ENCODE measurements at regions not wholly inside any gene's neighbourhood (a gene's known extent, or its start where the extent isn't known, plus 50 kb on each side); places are given as distances from the start of the nearest gene placed in this dataset.

GRCh38 chr18:60880184-60880583 is 453.0 kb upstream of the CDH20 start:
- TF ChIP-seq, protein P1, sequence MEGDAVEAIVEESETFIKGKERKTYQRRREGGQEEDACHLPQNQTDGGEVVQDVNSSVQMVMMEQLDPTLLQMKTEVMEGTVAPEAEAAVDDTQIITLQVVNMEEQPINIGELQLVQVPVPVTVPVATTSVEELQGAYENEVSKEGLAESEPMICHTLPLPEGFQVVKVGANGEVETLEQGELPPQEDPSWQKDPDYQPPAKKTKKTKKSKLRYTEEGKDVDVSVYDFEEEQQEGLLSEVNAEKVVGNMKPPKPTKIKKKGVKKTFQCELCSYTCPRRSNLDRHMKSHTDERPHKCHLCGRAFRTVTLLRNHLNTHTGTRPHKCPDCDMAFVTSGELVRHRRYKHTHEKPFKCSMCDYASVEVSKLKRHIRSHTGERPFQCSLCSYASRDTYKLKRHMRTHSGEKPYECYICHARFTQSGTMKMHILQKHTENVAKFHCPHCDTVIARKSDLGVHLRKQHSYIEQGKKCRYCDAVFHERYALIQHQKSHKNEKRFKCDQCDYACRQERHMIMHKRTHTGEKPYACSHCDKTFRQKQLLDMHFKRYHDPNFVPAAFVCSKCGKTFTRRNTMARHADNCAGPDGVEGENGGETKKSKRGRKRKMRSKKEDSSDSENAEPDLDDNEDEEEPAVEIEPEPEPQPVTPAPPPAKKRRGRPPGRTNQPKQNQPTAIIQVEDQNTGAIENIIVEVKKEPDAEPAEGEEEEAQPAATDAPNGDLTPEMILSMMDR (IDR thresholded peaks at IDR 0.05) = no peak
- no peak for TF ChIP-seq POLR2A (IDR thresholded peaks at IDR 0.05)
